GM10266 (cell line): ENCODE measurements at regions not wholly inside any gene's neighbourhood (a gene's known extent, or its start where the extent isn't known, plus 50 kb on each side); places are given as distances from the start of the nearest gene placed in this dataset.
"Not testable (repeated sequence)": the region's sequence is repeated elsewhere in the genome, so short reads cannot be mapped to it uniquely, and the experiment has no call there.

Source experiments
- DNase-seq: peaks from one replicate; pipeline ENCODE4 v3.0.0; 2012; ENCODE audit errors: extremely low spot score
- TF ChIP-seq, protein P1 (sequence below): IDR thresholded peaks from 2 replicates; pipeline ENCODE4 v1.5.1; 2012; ENCODE audit warnings: mild to moderate bottlenecking, low read depth; ENCODE audit not compliant: control insufficient read depth, insufficient read depth; ENCODE audit errors: missing control alignments

DNA sequence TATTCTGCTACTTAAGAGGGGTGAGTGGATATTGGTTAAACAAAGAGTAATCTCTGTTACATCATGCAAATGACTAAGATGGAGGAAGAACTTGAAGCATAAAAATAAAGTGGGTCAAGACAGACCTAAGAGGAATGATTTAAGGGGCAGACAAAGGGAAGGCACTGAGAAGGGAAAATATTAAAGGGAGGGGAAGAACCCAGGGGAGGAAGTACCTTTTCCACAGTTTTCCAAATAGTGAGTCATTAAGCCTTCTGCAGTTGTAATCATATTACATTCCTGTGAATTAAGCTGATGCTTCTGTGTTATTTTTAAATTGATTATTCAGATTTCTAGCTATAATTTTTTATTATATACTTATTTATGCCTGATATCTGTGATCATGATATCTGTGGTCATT lies 253.3 kb downstream of the CENPC start:
- no peak for DNase-seq
- TF ChIP-seq, protein P1, sequence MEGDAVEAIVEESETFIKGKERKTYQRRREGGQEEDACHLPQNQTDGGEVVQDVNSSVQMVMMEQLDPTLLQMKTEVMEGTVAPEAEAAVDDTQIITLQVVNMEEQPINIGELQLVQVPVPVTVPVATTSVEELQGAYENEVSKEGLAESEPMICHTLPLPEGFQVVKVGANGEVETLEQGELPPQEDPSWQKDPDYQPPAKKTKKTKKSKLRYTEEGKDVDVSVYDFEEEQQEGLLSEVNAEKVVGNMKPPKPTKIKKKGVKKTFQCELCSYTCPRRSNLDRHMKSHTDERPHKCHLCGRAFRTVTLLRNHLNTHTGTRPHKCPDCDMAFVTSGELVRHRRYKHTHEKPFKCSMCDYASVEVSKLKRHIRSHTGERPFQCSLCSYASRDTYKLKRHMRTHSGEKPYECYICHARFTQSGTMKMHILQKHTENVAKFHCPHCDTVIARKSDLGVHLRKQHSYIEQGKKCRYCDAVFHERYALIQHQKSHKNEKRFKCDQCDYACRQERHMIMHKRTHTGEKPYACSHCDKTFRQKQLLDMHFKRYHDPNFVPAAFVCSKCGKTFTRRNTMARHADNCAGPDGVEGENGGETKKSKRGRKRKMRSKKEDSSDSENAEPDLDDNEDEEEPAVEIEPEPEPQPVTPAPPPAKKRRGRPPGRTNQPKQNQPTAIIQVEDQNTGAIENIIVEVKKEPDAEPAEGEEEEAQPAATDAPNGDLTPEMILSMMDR: no peak

GRCh38 chr4:67291644-67292043 lies 253.7 kb downstream of the CENPC start:
- no peak for DNase-seq
- TF ChIP-seq, protein P1: no peak

- peak; percentile 51 for DNase-seq
- TF ChIP-seq, protein P1: peak; percentile 48
Measured at GRCh38 chr4:67288964-67289363, 256.3 kb downstream of the CENPC start.

GRCh38 chr4:67286724-67287123 lies 258.6 kb downstream of the CENPC start:
- TF ChIP-seq, protein P1: no peak
- no peak for DNase-seq

GRCh38 chr4:67282749-67283148 lies 262.6 kb downstream of the CENPC start:
- TF ChIP-seq, protein P1: no peak
- DNase-seq: no peak

DNA sequence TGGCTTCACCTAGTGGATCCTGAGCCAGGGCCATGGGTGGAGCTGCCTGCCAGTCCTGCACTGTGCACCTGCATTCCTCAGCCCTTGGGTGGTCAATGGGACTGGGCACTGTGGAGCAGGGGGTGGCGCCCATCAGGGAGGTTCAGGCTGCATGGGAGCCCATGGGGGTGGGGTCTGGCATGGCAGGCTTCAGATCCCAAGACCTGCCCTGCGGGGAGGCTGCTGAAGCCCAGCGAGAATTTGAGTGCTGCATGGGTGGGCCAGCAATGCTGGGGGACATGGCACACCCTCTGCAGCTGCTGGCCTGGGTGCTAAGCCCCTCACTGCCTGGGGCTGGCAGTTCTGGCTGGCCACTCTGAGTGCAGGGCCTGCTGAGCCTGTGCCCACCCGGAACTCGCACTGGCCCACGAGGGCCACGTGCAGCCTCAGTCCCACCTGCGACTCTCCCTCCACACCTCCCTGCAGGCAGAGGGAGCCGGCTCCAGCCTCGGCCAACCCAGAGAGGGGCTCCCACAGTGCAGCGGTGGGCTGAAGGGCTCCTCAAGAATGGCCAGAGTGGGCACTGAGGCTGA lies 270.0 kb downstream of the CENPC start:
- no peak for DNase-seq
- TF ChIP-seq, protein P1: no peak

- DNase-seq: not testable (repeated sequence)
Measured at GRCh38 chr4:67274671-67275070, 270.6 kb downstream of the CENPC start.

GRCh38 chr4:67273666-67274065 lies 271.6 kb downstream of the CENPC start:
- TF ChIP-seq, protein P1: no peak
- DNase-seq: no peak
